GM12874 (cell line): ENCODE measurements at regions not wholly inside any gene's neighbourhood (a gene's known extent, or its start where the extent isn't known, plus 50 kb on each side); places are given as distances from the start of the nearest gene placed in this dataset.

ENCODE experiments used
- CTCF ChIP-seq: IDR thresholded peaks from 2 replicates; pipeline ENCODE4 v1.5.1; 2011; ENCODE audit warnings: low read depth, mild to moderate bottlenecking, control low read depth, low read length, moderate library complexity; ENCODE audit not compliant: insufficient read depth

DNA sequence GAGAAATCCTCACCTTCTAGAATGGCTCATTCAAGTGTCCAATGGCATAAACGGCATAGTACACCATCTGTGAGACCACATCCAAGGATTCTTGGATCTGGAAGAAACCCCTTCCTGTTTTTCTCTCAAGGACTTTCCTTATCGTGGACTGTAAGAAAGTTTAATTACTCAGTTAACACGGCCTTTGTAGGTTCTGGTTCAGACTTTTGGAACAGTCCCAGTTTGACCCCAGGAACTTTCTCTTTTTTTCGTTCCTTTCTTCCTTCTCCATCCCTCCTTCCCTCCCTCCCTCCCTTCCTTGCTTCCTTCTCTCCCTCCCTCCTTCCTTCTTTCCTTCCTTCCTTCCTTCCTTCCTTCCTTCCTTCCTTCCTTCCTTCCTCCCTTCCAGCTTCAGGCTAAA, 343.5 kb upstream of the SMIM31 start:
- no peak for TF ChIP-seq CTCF

DNA sequence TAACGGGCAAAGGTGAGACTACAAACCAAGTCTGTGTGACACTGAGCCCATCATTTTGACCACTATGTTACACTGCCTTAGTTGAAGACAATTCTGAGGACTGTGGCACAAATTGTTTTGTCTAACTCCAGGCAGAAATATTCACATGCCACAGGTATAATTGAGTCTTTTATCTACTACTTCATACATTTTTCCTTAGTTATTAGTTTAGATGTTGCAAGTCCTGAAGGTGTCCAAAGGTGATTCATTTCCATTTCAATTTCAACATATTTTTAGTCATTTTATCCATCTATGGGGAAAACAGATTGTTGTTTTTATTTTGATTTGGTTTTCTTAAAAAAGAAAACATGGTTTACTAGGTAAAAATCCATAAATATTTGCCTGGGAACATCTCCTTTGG, 341.7 kb upstream of the SMIM31 start:
- TF ChIP-seq CTCF = no peak

GRCh38 chr4:164413743-164414142, 340.2 kb upstream of the SMIM31 start:
- TF ChIP-seq CTCF = no peak

GRCh38 chr4:164423819-164424218, 330.1 kb upstream of the SMIM31 start:
- no peak for TF ChIP-seq CTCF

- TF ChIP-seq CTCF = no peak
Measured at GRCh38 chr4:164424846-164425245, 329.1 kb upstream of the SMIM31 start.

DNA sequence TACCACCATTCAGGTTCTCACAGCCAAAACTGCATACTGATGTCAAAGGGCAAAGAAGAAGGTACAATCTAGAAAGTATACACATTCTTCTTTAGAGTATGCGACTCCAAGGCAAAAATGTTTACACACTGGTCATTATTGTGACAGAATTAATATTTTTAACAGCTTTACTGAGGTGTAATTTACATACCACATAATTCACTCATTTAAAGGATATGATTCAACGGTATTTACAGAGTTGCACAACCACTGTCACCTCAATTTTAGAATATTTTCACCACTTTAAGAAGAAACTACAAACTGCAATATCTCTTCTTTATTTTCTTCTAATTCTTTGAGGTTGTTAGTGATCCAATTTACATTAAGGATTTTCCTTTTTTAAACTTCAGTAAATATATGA, 325.4 kb upstream of the SMIM31 start:
- TF ChIP-seq CTCF = no peak

DNA sequence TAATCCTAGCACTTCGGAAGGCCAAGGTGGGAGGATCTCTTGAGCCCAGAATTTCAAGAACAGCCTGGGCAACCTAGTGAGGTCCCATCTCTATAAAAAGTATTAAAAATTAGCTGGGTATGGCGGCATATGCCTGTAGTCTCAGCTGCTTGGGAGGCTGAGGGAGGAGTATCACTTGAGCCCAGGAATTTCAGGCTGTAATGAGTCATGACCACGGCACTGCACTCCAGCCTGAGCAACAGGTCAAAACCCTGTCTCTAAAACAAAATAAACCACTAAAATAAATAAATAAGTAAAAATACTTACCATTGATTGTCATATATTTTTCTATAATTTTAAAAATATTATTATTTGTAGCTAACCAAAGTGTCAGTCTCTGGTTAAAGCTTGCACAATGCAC, 315.6 kb upstream of the SMIM31 start:
- TF ChIP-seq CTCF = no peak

DNA sequence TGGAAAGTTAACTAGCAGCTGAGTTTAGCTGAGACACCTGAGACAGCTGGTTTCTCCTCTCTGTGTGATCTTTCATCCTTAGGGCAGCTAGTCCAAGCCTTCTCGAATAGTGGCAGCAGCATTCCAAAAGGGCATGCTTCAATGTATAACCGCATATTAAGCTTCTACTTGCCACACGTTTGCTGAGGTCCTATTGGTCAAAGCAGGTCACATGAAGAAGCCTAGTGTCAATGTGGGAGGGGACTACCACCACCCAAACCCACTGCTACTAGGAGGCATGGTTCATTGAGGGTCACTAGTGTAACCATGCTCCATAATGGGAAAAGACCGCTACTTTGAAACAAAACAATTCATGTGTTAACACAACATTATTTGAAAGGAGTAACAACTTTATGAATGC, 314.9 kb upstream of the SMIM31 start:
- TF ChIP-seq CTCF = no peak
